ENCODE measurements at regions not wholly inside any gene's neighbourhood (a gene's known extent, or its start where the extent isn't known, plus 50 kb on each side); places are given as distances from the start of the nearest gene placed in this dataset.
"Not testable (repeated sequence)": the region's sequence is repeated elsewhere in the genome, so short reads cannot be mapped to it uniquely, and the experiment has no call there.

DNA sequence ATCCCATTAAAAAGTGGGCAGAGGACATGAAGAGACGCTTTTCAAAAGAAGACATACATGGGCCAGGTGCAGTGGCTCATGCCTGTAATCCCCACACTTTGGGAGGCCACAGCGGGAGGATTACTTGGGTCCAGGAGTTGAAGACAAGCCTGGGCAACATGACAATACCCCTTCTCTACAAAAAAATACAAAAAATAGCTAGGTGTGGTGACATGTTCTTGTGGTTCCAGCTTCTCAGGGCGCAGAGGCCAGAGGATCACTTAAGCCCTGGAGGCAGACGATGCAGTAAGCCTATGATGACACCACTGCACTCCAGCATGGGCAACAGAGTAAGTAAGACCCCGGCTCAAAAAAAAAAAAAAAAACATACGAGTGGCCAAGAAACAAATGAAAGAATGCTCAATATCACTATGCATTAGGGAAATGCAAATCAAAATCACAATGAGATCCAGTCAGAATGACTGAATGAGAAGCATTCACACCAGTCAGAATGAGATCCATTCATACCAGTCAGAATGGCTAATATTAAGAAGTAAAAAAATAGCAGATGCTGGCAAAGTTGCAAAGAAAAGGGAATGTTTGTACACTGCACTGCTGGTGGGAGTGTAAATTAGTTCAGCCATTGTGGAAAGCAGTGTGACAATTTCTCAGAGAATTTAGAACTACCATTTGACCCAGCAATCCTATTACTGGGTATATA is 550.2 kb upstream of the SLC39A10 start:
- peaks cover 0 to 3% (median 1%) of the 10 kb centered on the region in 6 donors for H3K9me3 Mint-ChIP-seq
- H3K4me1 Mint-ChIP-seq, result no peaks in the 10 kb centered on the region
- H3K27me3 Mint-ChIP-seq (ENCODE audit: low read depth in 3 of 3), result peaks cover 0 to 3% (median 2%) of the 10 kb centered on the region in 3 donors
- H3K4me3 Mint-ChIP-seq, result no peak overlapping the region
- no peaks in the 10 kb centered on the region for H3K36me3 Mint-ChIP-seq
- no peak overlapping the region for H3K27ac Mint-ChIP-seq
- DNase-seq, result no peak

DNA sequence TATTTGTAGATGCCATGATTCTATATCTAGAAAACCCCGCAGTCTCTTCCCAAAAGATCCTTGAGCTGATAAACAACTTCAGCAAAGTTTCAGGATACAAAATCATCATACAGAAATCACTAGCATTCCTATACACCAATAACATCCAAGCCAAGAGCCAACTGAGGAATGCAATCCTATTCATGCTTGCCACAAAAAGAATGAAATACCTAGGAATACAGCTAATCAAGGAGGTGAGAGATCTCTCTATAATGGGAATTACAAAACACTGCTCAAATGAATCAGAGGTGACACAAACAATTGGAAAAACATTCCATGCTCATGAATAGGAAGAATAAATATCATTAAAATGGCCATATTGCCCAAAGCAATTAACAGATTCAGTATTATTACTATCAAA is 551.4 kb upstream of the SLC39A10 start:
- Mint-ChIP-seq H3K4me1 (no peaks in the 10 kb centered on the region), H3K36me3 (no peaks in the 10 kb centered on the region), H3K27ac (no peak overlapping the region), H3K27me3 (ENCODE audit: low read depth in 3 of 3) (peaks cover 0 to 4% (median 3%) of the 10 kb centered on the region in 3 donors), H3K4me3 (no peak overlapping the region), H3K9me3 (peaks cover 0 to 4% (median 1%) of the 10 kb centered on the region in 6 donors)
- no peak for DNase-seq

- Mint-ChIP-seq H3K4me1 (no peaks in the 10 kb centered on the region), H3K9me3 (peaks cover 0 to 3% (median 0%) of the 10 kb centered on the region in 6 donors), H3K27ac (no peak overlapping the region), H3K36me3 (no peaks in the 10 kb centered on the region), H3K4me3 (no peak overlapping the region), H3K27me3 (ENCODE audit: low read depth in 3 of 3) (peaks cover 0 to 3% (median 2%) of the 10 kb centered on the region in 3 donors)
- DNase-seq, result no peak
These were observed 562.7 kb upstream of the SLC39A10 start for GRCh38 chr2:195094330-195094729.

DNA sequence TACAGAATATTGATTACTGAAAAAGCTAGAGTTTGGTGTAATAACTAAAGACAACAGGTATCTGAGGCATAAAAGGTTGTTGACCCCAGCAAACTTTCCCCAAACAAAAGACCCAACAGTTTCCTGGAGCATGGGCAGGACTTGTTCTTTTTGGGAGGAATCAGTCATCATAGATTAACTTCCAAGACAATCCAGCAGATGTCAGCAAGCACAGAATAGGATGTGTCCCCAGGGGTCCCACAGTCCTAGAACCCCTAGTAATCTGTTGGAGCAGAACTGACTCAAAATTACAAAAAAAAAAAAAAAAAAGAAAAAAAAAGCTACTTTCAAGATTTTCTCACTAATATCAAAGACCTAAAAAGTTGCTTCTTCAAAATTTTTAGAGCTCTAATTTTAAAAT is 564.7 kb upstream of the SLC39A10 start:
- no peak overlapping the region for H3K4me3 Mint-ChIP-seq
- no peak overlapping the region for H3K27ac Mint-ChIP-seq
- no peaks in the 10 kb centered on the region for H3K36me3 Mint-ChIP-seq
- H3K9me3 Mint-ChIP-seq, result peaks cover 0 to 3% (median 0%) of the 10 kb centered on the region in 6 donors
- H3K4me1 Mint-ChIP-seq, result no peaks in the 10 kb centered on the region
- H3K27me3 Mint-ChIP-seq (ENCODE audit: low read depth in 3 of 3), result peaks cover 0 to 3% (median 2%) of the 10 kb centered on the region in 3 donors
- no peak for DNase-seq

DNA sequence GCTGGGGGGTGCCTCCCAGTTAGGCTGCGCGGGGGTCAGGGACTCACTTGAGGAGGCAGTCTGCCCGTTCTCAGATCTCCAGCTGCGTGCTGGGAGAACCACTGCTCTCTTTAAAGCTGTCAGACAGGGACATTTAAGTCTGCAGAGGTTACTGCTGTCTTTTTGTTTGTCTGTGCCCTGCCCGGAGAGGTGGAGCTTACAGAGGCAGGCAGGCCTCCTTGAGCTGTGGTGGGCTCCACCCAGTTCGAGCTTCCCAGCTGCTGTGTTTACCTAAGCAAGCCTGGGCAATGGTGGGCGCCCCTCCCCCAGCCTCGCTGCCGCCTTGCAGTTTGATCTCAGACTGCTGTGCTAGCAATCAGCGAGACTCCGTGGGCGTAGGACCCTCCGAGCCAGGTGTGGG is 584.2 kb upstream of the SLC39A10 start:
- H3K4me3 Mint-ChIP-seq; H3K36me3 Mint-ChIP-seq; H3K27me3 Mint-ChIP-seq (ENCODE audit: low read depth in 3 of 3); H3K27ac Mint-ChIP-seq; DNase-seq; H3K4me1 Mint-ChIP-seq: not testable (repeated sequence)
- H3K9me3 Mint-ChIP-seq, result peaks cover 0 to 18% (median 10%) of the 10 kb centered on the region in 6 donors

DNA sequence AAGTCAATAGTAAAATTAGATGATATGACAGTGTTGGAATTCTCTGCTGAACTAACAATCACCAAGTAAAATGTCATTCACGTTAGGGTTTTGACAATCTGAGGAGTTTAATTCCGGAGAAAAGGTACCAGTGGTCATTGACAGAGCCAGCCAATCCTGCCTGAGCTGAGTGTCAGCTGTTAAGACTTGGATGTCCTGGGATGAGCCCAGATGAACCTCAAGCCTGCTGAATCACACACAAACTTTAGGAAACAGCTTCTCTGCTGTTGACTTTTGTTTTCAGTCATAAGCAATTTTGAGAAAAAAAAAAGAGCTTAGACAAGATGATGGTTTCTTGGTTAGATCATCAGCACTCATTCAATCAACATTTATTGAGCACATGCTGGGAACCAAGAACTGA is 600.0 kb upstream of the SLC39A10 start:
- no peaks in the 10 kb centered on the region for H3K4me1 Mint-ChIP-seq
- H3K27ac Mint-ChIP-seq, result no peak overlapping the region
- H3K9me3 Mint-ChIP-seq, result no peaks in the 10 kb centered on the region
- no peak for DNase-seq
- no peak overlapping the region for H3K4me3 Mint-ChIP-seq
- no peaks in the 10 kb centered on the region for H3K27me3 Mint-ChIP-seq (ENCODE audit: low read depth in 3 of 3)
- no peaks in the 10 kb centered on the region for H3K36me3 Mint-ChIP-seq

DNA sequence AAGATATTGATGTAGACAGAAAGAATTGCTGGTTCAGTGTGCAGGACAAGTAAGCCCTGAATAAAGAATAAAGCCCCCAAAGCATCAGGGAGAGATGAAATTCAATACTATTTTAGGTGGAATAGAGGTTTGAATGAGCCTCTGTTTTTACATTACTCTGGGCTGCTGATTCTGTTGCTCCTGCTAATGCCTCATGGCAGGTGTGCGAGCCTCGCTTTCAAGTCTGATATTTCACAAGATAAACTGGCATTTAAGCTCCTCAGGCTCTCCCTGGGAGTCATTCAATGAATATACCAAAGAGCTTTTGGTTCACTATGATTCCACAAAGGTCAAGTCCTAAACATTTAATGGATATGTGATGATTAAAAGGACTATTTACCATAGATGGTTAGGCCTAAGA is 601.0 kb upstream of the SLC39A10 start:
- Mint-ChIP-seq H3K36me3 (no peaks in the 10 kb centered on the region), H3K27ac (no peak overlapping the region), H3K27me3 (ENCODE audit: low read depth in 3 of 3) (no peaks in the 10 kb centered on the region), H3K4me1 (no peaks in the 10 kb centered on the region), H3K9me3 (peaks cover 0 to 1% (median 0%) of the 10 kb centered on the region in 6 donors), H3K4me3 (no peak overlapping the region)
- no peak for DNase-seq

- no peak overlapping the region for H3K4me3 Mint-ChIP-seq
- peaks cover 0 to 7% (median 0%) of the 10 kb centered on the region in 6 donors for H3K9me3 Mint-ChIP-seq
- H3K27me3 Mint-ChIP-seq (ENCODE audit: low read depth in 3 of 3), result no peaks in the 10 kb centered on the region
- no peak for DNase-seq
- H3K4me1 Mint-ChIP-seq, result no peaks in the 10 kb centered on the region
- H3K36me3 Mint-ChIP-seq, result no peaks in the 10 kb centered on the region
- H3K27ac Mint-ChIP-seq, result no peak overlapping the region
These were observed 605.6 kb upstream of the SLC39A10 start for GRCh38 chr2:195051401-195051800.

DNA sequence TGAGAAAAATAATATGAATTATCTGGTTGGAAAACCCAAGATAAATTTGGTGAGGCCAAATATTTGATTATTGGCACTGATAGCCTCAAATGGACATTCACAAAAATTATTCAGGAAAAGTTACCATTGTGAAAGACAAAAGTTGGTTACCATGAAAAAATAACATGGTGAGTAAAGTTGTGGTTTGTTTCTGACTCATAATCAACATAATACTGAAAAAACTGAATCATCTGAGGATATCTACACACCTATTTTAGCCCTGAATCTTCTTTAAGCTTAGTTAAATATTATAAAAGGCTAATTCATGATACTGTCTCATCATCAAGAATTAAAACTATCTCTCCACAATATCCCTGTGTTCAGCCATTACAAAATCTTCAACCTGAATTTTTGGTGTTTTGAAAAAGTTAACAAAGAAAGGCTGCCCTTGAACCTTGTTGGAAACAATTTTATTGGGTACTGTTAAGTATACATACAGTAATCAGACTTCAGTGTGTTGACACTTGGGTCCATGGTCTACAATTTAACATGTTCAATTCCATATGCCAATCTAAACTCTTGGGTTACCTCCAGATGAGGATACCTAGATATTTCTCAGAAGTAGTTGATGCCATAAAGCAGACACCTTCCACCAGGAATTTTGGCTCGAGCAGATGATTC is 607.5 kb upstream of the SLC39A10 start:
- H3K4me3 Mint-ChIP-seq, result no peak overlapping the region
- no peaks in the 10 kb centered on the region for H3K4me1 Mint-ChIP-seq
- H3K27ac Mint-ChIP-seq, result no peak overlapping the region
- no peak for DNase-seq
- no peaks in the 10 kb centered on the region for H3K27me3 Mint-ChIP-seq (ENCODE audit: low read depth in 3 of 3)
- peaks cover 0 to 9% (median under 1%) of the 10 kb centered on the region in 6 donors for H3K9me3 Mint-ChIP-seq
- no peaks in the 10 kb centered on the region for H3K36me3 Mint-ChIP-seq

DNA sequence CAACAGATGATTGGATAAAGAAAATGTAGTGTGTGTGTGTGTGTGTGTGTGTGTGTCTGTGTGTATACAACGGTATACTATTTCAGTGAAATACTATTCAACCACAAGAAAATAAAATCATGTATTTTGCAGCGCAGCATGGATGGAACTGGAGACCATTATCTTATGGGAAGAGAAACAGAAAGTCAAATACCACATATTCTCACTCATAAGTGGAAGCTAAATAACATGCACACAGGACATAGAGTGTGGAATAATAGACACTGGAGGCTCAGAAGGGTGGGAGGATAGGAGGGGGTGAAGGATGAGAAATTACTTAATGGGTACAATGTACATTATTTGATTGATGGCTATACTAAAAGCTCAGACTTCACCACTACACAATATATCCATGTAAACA is 609.1 kb upstream of the SLC39A10 start:
- Mint-ChIP-seq H3K36me3 (no peaks in the 10 kb centered on the region), H3K4me1 (no peaks in the 10 kb centered on the region), H3K9me3 (peaks cover 0 to 9% (median 1%) of the 10 kb centered on the region in 6 donors), H3K4me3 (no peak overlapping the region), H3K27ac (no peak overlapping the region), H3K27me3 (ENCODE audit: low read depth in 3 of 3) (no peaks in the 10 kb centered on the region)
- no peak for DNase-seq

GRCh38 chr2:195044801-195045200 is 612.2 kb upstream of the SLC39A10 start:
- H3K4me1 Mint-ChIP-seq, result no peaks in the 10 kb centered on the region
- no peak for DNase-seq
- H3K36me3 Mint-ChIP-seq, result no peaks in the 10 kb centered on the region
- H3K9me3 Mint-ChIP-seq, result peaks cover 0 to 6% (median 3%) of the 10 kb centered on the region in 6 donors
- H3K27me3 Mint-ChIP-seq (ENCODE audit: low read depth in 3 of 3), result peaks cover 0 to 1% (median 0%) of the 10 kb centered on the region in 3 donors
- no peak overlapping the region for H3K27ac Mint-ChIP-seq
- H3K4me3 Mint-ChIP-seq, result no peak overlapping the region

- H3K27ac Mint-ChIP-seq, result no peak overlapping the region
- H3K27me3 Mint-ChIP-seq (ENCODE audit: low read depth in 3 of 3), result peaks cover 0 to 1% (median 0%) of the 10 kb centered on the region in 3 donors
- no peaks in the 10 kb centered on the region for H3K36me3 Mint-ChIP-seq
- H3K4me1 Mint-ChIP-seq, result no peaks in the 10 kb centered on the region
- no peak for DNase-seq
- H3K4me3 Mint-ChIP-seq, result no peak overlapping the region
- peaks cover 0 to 5% (median 0%) of the 10 kb centered on the region in 6 donors for H3K9me3 Mint-ChIP-seq
These were observed 618.9 kb upstream of the SLC39A10 start for GRCh38 chr2:195038153-195038552.

- Mint-ChIP-seq H3K27me3 (ENCODE audit: low read depth in 3 of 3) (peaks cover 0 to 1% (median 0%) of the 10 kb centered on the region in 3 donors), H3K27ac (no peak overlapping the region), H3K4me3 (no peak overlapping the region), H3K36me3 (no peaks in the 10 kb centered on the region), H3K4me1 (no peaks in the 10 kb centered on the region), H3K9me3 (no peaks in the 10 kb centered on the region)
- no peak for DNase-seq
These were observed 620.0 kb upstream of the SLC39A10 start for GRCh38 chr2:195037045-195037444.

DNA sequence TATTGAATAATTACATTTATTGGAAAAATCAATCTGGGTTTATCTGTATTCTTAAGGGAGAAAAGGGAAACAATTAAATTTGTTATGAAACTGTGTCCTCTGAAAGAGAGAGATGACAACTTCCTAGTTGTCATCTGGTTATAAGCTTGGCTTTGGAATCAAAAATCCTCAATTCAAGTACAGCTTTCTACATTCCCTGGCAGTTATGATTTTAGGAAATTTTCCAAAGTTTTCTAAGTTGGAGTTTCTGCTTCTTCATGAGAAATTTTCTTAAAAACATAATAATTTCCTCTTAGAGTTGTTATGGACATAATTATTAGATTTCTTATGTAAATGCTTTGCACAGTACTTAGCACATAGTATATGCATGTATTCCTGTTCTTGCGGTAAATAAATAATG is 625.6 kb upstream of the SLC39A10 start:
- Mint-ChIP-seq H3K4me1 (no peaks in the 10 kb centered on the region), H3K4me3 (no peak overlapping the region), H3K27me3 (ENCODE audit: low read depth in 3 of 3) (no peaks in the 10 kb centered on the region), H3K36me3 (no peaks in the 10 kb centered on the region), H3K9me3 (no peaks in the 10 kb centered on the region), H3K27ac (no peak overlapping the region)
- no peak for DNase-seq

All from immature natural killer cell (primary cell).